ENCODE measurements at regions not wholly inside any gene's neighbourhood (a gene's known extent, or its start where the extent isn't known, plus 50 kb on each side); places are given as distances from the start of the nearest gene placed in this dataset.

- TF ChIP-seq POLR2A (IDR thresholded peaks at IDR 0.05; ENCODE audit: low read length) (no peak), GATA1 (IDR thresholded peaks at IDR 0.05; ENCODE audit: low read depth, low read length) (no peak)
Observed at GRCh38 chr13:42380420-42381164, 108.6 kb downstream of the AKAP11 start.
